Gastroesophageal sphincter (tissue), 4 donors: ENCODE measurements at regions not wholly inside any gene's neighbourhood (a gene's known extent, or its start where the extent isn't known, plus 50 kb on each side); places are given as distances from the start of the nearest gene placed in this dataset.

Experiments used
- ATAC-seq: fragments of 150-250 bp; one replicate; pipeline ENCODE4 v1.9.1; 2016; ENCODE audit warnings: mild to moderate bottlenecking, moderate library complexity
- H3K27ac ChIP-seq, 4 donors: fragments of 200-600 bp; sonication (generic) in 3 of 4; 1 replicate in 3 of 4; 2 replicates in 1 of 4; pipeline ENCODE4 v1.5.1; 2016 to 2019
- H3K27me3 ChIP-seq: fragments of 200-600 bp; sonication (generic); one replicate; pipeline ENCODE4 v1.5.1; 2019
- H3K36me3 ChIP-seq, 2 donors: fragments of 200-600 bp; sonication (generic); one replicate each; pipeline ENCODE4 v1.5.1; 2019; ENCODE audit warnings: control low read depth in 1 of 2
- H3K4me1 ChIP-seq, 3 donors: fragments of 200-600 bp; sonication (generic); 1 replicate in 2 of 3; 2 replicates in 1 of 3; pipeline ENCODE4 v1.5.1; 2016 to 2019; ENCODE audit warnings: control low read depth in 2 of 3
- H3K4me3 ChIP-seq, 2 donors: fragments of 200-600 bp; sonication (generic); one replicate each; pipeline ENCODE4 v1.5.1; 2019; ENCODE audit warnings: mild to moderate bottlenecking in 1 of 2, moderate library complexity in 1 of 2
- H3K9me3 ChIP-seq, 3 donors: fragments of 200-600 bp; sonication (generic); one replicate each; pipeline ENCODE4 v1.5.1; 2017 to 2019; ENCODE audit warnings: control low read depth in 2 of 3
- EP300 ChIP-seq: sonication (generic); formaldehyde crosslinking; IDR thresholded peaks from one replicate; pipeline ENCODE4 v1.6.1; 2017; ENCODE audit warnings: antibody characterized with exemption, mild to moderate bottlenecking
- POLR2A ChIP-seq, 2 donors: fragments of 450-650 bp; IDR thresholded peaks; one replicate each; pipeline ENCODE4 v1.6.1; 2017; ENCODE audit warnings: antibody characterized with exemption in 2 of 2, mild to moderate bottlenecking in 2 of 2, moderate library complexity in 1 of 2
- POLR2AphosphoS5 ChIP-seq: sonication (generic); formaldehyde crosslinking; IDR thresholded peaks from one replicate; pipeline ENCODE4 v1.6.1; 2017; ENCODE audit warnings: antibody characterized with exemption
- WGBS, 2 donors: methylation state at CpG; one replicate each; pipeline ENCODE4 v1.1.5; 2018; ENCODE audit warnings: low coverage in 1 of 2; 5-methylcytosine and 5-hydroxymethylcytosine counted together
- TF ChIP-seq, protein P1 (sequence below), 4 experiments: fragments of 200-600 bp in 2 of 4; fragments of 450-650 bp in 2 of 4; sonication (generic) in 1 of 4; IDR thresholded peaks; one replicate each; pipeline ENCODE4 v1.5.1; 2017 to 2019; ENCODE audit warnings: antibody characterized with exemption in 4 of 4, mild to moderate bottlenecking in 2 of 4, moderate library complexity in 2 of 4

GRCh38 chr12:46908936-46909635 is 83.3 kb upstream of the SLC38A4 start:
- H3K27me3 ChIP-seq = no peaks in the 10 kb centered on the region
- no peaks in the 10 kb centered on the region for H3K36me3 ChIP-seq
- H3K9me3 ChIP-seq = peaks cover 0 to 5% (median 0%) of the 10 kb centered on the region in 3 donors
- H3K27ac ChIP-seq = no peak overlapping the region
- ATAC-seq = no peak
- 51 to 83% methylated on average over 3 to 6 of the region's 6 CpGs for WGBS, 2 donors
- H3K4me3 ChIP-seq = no peak overlapping the region
- TF ChIP-seq EP300 = no peak
- no peak for TF ChIP-seq POLR2A (IDR thresholded peaks at IDR 0.05)
- TF ChIP-seq, protein P1, sequence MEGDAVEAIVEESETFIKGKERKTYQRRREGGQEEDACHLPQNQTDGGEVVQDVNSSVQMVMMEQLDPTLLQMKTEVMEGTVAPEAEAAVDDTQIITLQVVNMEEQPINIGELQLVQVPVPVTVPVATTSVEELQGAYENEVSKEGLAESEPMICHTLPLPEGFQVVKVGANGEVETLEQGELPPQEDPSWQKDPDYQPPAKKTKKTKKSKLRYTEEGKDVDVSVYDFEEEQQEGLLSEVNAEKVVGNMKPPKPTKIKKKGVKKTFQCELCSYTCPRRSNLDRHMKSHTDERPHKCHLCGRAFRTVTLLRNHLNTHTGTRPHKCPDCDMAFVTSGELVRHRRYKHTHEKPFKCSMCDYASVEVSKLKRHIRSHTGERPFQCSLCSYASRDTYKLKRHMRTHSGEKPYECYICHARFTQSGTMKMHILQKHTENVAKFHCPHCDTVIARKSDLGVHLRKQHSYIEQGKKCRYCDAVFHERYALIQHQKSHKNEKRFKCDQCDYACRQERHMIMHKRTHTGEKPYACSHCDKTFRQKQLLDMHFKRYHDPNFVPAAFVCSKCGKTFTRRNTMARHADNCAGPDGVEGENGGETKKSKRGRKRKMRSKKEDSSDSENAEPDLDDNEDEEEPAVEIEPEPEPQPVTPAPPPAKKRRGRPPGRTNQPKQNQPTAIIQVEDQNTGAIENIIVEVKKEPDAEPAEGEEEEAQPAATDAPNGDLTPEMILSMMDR (IDR thresholded peaks at IDR 0.05) = no peak
- no peak for TF ChIP-seq POLR2AphosphoS5
- H3K4me1 ChIP-seq = no peaks in the 10 kb centered on the region

GRCh38 chr12:46910830-46911229 is 85.0 kb upstream of the SLC38A4 start:
- no peaks in the 10 kb centered on the region for H3K27me3 ChIP-seq
- 67 to 100% methylated on average over 1 of the region's 1 CpG for WGBS, 2 donors
- H3K9me3 ChIP-seq = peaks cover 0 to 5% (median 0%) of the 10 kb centered on the region in 3 donors
- no peak overlapping the region for H3K4me3 ChIP-seq
- no peaks in the 10 kb centered on the region for H3K36me3 ChIP-seq
- H3K27ac ChIP-seq = no peak overlapping the region
- TF ChIP-seq POLR2A (IDR thresholded peaks at IDR 0.05) = no peak
- TF ChIP-seq, protein P1 (IDR thresholded peaks at IDR 0.05) = no peak
- no peak for TF ChIP-seq EP300
- TF ChIP-seq POLR2AphosphoS5 = no peak
- no peaks in the 10 kb centered on the region for H3K4me1 ChIP-seq
- ATAC-seq = no peak

- ATAC-seq = no peak
- no peaks in the 10 kb centered on the region for H3K27me3 ChIP-seq
- H3K4me3 ChIP-seq = no peak overlapping the region
- no peaks in the 10 kb centered on the region for H3K4me1 ChIP-seq
- WGBS, 2 donors = 66 to 70% methylated on average over 5 of the region's 5 CpGs
- H3K27ac ChIP-seq = no peak overlapping the region
- H3K9me3 ChIP-seq = peaks cover 0 to 5% (median 0%) of the 10 kb centered on the region in 3 donors
- H3K36me3 ChIP-seq = no peaks in the 10 kb centered on the region
- TF ChIP-seq POLR2AphosphoS5 = no peak
- TF ChIP-seq, protein P1 (IDR thresholded peaks at IDR 0.05) = no peak
- TF ChIP-seq EP300 = no peak
- no peak for TF ChIP-seq POLR2A (IDR thresholded peaks at IDR 0.05)
Observed at GRCh38 chr12:46914336-46914735, 88.5 kb upstream of the SLC38A4 start.

DNA sequence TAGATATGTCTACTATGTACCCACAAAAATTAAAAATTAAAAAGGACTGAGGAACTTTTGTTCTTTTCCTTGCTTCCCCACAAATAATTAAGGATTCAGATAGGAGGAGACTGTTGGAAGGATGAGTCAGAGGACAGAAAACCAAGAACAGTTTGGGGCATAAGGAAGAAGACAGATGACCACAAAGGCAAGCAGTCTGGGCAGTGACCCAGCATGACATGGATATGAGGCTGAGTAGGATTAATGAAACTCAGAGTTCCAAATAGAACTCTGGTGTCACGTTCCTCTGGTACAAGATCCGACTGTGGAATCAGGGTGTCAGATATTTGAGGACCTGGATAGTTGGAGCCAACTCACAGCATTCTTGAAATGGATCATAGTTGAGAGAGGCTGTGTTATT is 89.3 kb upstream of the SLC38A4 start:
- H3K9me3 ChIP-seq = peaks cover 0 to 5% (median 0%) of the 10 kb centered on the region in 3 donors
- H3K27me3 ChIP-seq = no peaks in the 10 kb centered on the region
- H3K36me3 ChIP-seq = no peaks in the 10 kb centered on the region
- H3K4me1 ChIP-seq = no peaks in the 10 kb centered on the region
- no peak overlapping the region for H3K4me3 ChIP-seq
- WGBS, 2 donors = 0 to 11% methylated on average over 2 of the region's 2 CpGs
- ATAC-seq = peak; percentile 66
- H3K27ac ChIP-seq = no peak overlapping the region
- TF ChIP-seq POLR2AphosphoS5 = peak; percentile 30
- TF ChIP-seq EP300 = no peak

DNA sequence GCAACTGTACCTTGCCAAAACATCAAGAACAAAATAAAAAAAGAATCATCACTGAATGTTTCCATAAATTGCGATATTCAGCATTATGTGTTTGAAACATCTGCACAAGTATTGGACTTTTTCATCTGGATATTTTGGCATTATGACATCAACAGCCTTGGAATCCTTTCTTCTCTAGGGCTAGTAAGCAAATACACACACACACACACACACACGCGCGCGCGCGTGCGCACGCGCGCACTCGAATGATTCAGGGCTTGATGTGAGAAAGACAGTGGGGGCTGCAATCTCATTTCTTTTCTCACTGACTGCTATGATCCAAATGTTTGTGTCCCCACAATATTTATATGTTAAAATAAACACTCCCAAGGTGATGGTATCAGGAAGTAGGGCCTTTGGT is 90.0 kb upstream of the SLC38A4 start:
- no peak for ATAC-seq
- no peaks in the 10 kb centered on the region for H3K4me1 ChIP-seq
- peak overlapping the region in 1 of 4 donors; percentile 12 for H3K27ac ChIP-seq
- WGBS, 2 donors = 48 to 66% methylated on average over 2 to 6 of the region's 12 CpGs
- peaks cover 0 to 2% (median 0%) of the 10 kb centered on the region in 3 donors for H3K9me3 ChIP-seq
- TF ChIP-seq EP300 (no peak), POLR2A (IDR thresholded peaks at IDR 0.05) (no peak), POLR2AphosphoS5 (no peak)
- TF ChIP-seq, protein P1 (IDR thresholded peaks at IDR 0.05) = no peak
- no peak overlapping the region for H3K4me3 ChIP-seq
- no peaks in the 10 kb centered on the region for H3K36me3 ChIP-seq
- H3K27me3 ChIP-seq = no peaks in the 10 kb centered on the region
